Heart left ventricle (tissue), 13 donors: ENCODE measurements at regions not wholly inside any gene's neighbourhood (a gene's known extent, or its start where the extent isn't known, plus 50 kb on each side); places are given as distances from the start of the nearest gene placed in this dataset.

Experiments used
- CTCF ChIP-seq, 12 donors: fragments of 200-600 bp; sonication (generic) in 4 of 12; IDR thresholded peaks; one replicate each; pipeline versions ENCODE4 v1.5.0 to v1.8.0; 2018 to 2022; ENCODE audit warnings: antibody characterized with exemption in 12 of 12, mild to moderate bottlenecking in 5 of 12
- POLR2A ChIP-seq, 2 donors: fragments of 450-650 bp; IDR thresholded peaks; one replicate each; pipeline ENCODE4 v1.6.1; 2017; ENCODE audit warnings: antibody characterized with exemption in 2 of 2, mild to moderate bottlenecking in 2 of 2, moderate library complexity in 2 of 2
- donor health status: ischemic (EF 13 %, LVEDD 7.1; RV severe dilation, severe dysfunction).
- donor health status: DM: no; HTN: yes; CAD: no.
- donor health status: DM: no; HTN: no; CAD: no.
- donor health status: ischemic (EF 25% LVEDD 6.9; RV normal size, moderate dysfunction).
- donor health status: ischemic (EF 25% LVEDD 5.7; RV mildly dilated, moderate dysfunction).
- donor health status: ischemic (EF 35%, LVEDD 5.7; RV mildly dilated, moderate dysfunction).
- donor health status: nonischemic (EF 11% LVEDD 7.7; RV severe dilation, severe dysfunction).
- donor health status: DM: yes; HTN: yes; CAD: no.
- donor health status: PGD.
- donor health status: ischemic (EF 29% LVEDD 5.4; RV normal size, mild dysfunction).
- donor health status: nonischemic (EF 23%, LVEDD 6.1; RV moderate dilation, normal function).

- no peak for TF ChIP-seq CTCF (IDR thresholded peaks at IDR 0.05)
- TF ChIP-seq POLR2A (IDR thresholded peaks at IDR 0.05), result no peak
Observed at GRCh38 chr7:4523873-4524272, 158.2 kb upstream of the FOXK1 start.
